Stimulated activated CD8-positive, alpha-beta memory T cell treated with anti-CD3 and anti-CD28 coated beads, Interleukin-4, amount 100 ng/mL, for 4 hours (primary cell): ENCODE measurements at regions not wholly inside any gene's neighbourhood (a gene's known extent, or its start where the extent isn't known, plus 50 kb on each side); places are given as distances from the start of the nearest gene placed in this dataset.
"Not testable (repeated sequence)": the region's sequence is repeated elsewhere in the genome, so short reads cannot be mapped to it uniquely, and the experiment has no call there.

Source experiments
- DNase-seq, 2 donors: peaks; one replicate each; pipeline ENCODE4 v3.0.0-alpha.2; 2020; ENCODE audit warnings: low read depth in 2 of 2, low spot score in 1 of 2

- DNase-seq, result no peak
Measured at GRCh38 chr2:121064186-121064585, 220.8 kb downstream of the TFCP2L1 start.

- no peak for DNase-seq
Measured at GRCh38 chr2:121065239-121065638, 219.8 kb downstream of the TFCP2L1 start.

GRCh38 chr2:121066526-121066925 lies 218.5 kb downstream of the TFCP2L1 start:
- no peak for DNase-seq

- no peak for DNase-seq
Measured at GRCh38 chr2:121068851-121069250, 216.2 kb downstream of the TFCP2L1 start.

GRCh38 chr2:121069434-121069969 lies 215.5 kb downstream of the TFCP2L1 start:
- no peak for DNase-seq

- not testable (repeated sequence) for DNase-seq
Measured at GRCh38 chr2:121070061-121070460, 214.9 kb downstream of the TFCP2L1 start.

GRCh38 chr2:121071034-121071504 lies 213.9 kb downstream of the TFCP2L1 start:
- no peak for DNase-seq

- no peak for DNase-seq
Measured at GRCh38 chr2:121072784-121073183, 212.2 kb downstream of the TFCP2L1 start.

GRCh38 chr2:121073320-121074210 lies 211.4 kb downstream of the TFCP2L1 start:
- DNase-seq, result no peak

GRCh38 chr2:121074293-121074932 lies 210.6 kb downstream of the TFCP2L1 start:
- no peak for DNase-seq

- no peak for DNase-seq
Measured at GRCh38 chr2:121075006-121075551, 209.9 kb downstream of the TFCP2L1 start.

- no peak for DNase-seq
Measured at GRCh38 chr2:121075641-121076497, 209.1 kb downstream of the TFCP2L1 start.

- no peak for DNase-seq
Measured at GRCh38 chr2:121076498-121076820, 208.5 kb downstream of the TFCP2L1 start.

GRCh38 chr2:121076885-121077549 lies 208.0 kb downstream of the TFCP2L1 start:
- DNase-seq, result peak in 1 of 2 donors; percentile 24

- no peak for DNase-seq
Measured at GRCh38 chr2:121078899-121079298, 206.1 kb downstream of the TFCP2L1 start.

GRCh38 chr2:121080013-121080772 lies 204.8 kb downstream of the TFCP2L1 start:
- peak in 1 of 2 donors; percentile 13 for DNase-seq

GRCh38 chr2:121081701-121082100 lies 203.3 kb downstream of the TFCP2L1 start:
- DNase-seq, result no peak

GRCh38 chr2:121082191-121082590 lies 202.8 kb downstream of the TFCP2L1 start:
- DNase-seq, result no peak

- no peak for DNase-seq
Measured at GRCh38 chr2:121084130-121084680, 200.8 kb downstream of the TFCP2L1 start.
